SK-N-SH (cell line): ENCODE measurements at regions not wholly inside any gene's neighbourhood (a gene's known extent, or its start where the extent isn't known, plus 50 kb on each side); places are given as distances from the start of the nearest gene placed in this dataset.

Source experiments
- CTCF ChIA-PET: fragments of 300-600, 350-600 bp; formaldehyde crosslinking; extraction: SDS; loops from one replicate; lab custom pipeline; 2021; lab: Yijun Ruan, JAX
- POLR2A ChIA-PET: fragments of 350-600 bp; sonication (Branson Sonifier 250); formaldehyde crosslinking; extraction: SDS; loops from one replicate; lab custom pipeline; 2020; ENCODE audit warnings: antibody characterized with exemption, inconsistent platforms; lab: Yijun Ruan, JAX
- DNase-seq: peaks from one replicate; pipeline ENCODE4 v3.0.0; 2012
- H2AFZ ChIP-seq: fragments of 200-600 bp; sonication (generic); 2 replicates; pipeline ENCODE4 v1.8.1; 2016; ENCODE audit warnings: antibody characterized with exemption, mild to moderate bottlenecking, low read depth
- H3F3A ChIP-seq: fragments of 200-600 bp; sonication (generic); replicated peaks from 2 replicates; pipeline ENCODE3; 2016; ENCODE audit warnings: antibody characterized with exemption, mild to moderate bottlenecking; ENCODE audit not compliant: insufficient read depth
- H3K27ac ChIP-seq, 2 experiments: fragments of 200-500 bp in 1 of 2; fragments of 200-600 bp in 1 of 2; sonication (Bioruptor generic) in 1 of 2; sonication (generic), shearing (Covaris generic) in 1 of 2; 2 replicates each; pipeline versions ENCODE4 v1.5.1 to v1.6.1; 2014 to 2016; ENCODE audit warnings: low read depth in 2 of 2, inconsistent platforms in 1 of 2, low read length in 1 of 2, mild to moderate bottlenecking in 1 of 2, mixed read lengths in 1 of 2
- H3K27me3 ChIP-seq: fragments of 200-600 bp; sonication (generic), shearing (Covaris generic); 2 replicates; pipeline ENCODE4 v1.6.1; 2016; ENCODE audit warnings: mixed run types; ENCODE audit not compliant: insufficient read depth
- H3K36me3 ChIP-seq, 2 experiments: fragments of 200-500 bp in 1 of 2; fragments of 200-600 bp in 1 of 2; sonication (Bioruptor generic) in 1 of 2; sonication (generic) in 1 of 2; replicated peaks in 1 of 2; 2 replicates each; pipeline versions ENCODE3 to v1.5.1; 2014 to 2016; ENCODE audit warnings: low read length in 1 of 2, mild to moderate bottlenecking in 1 of 2; ENCODE audit not compliant: insufficient read depth in 2 of 2, control insufficient read depth in 1 of 2
- H3K4me1 ChIP-seq, 2 experiments: fragments of 200-500 bp in 1 of 2; fragments of 200-600 bp in 1 of 2; sonication (Bioruptor generic) in 1 of 2; sonication (generic), shearing (Covaris generic) in 1 of 2; 2 replicates each; pipeline versions ENCODE4 v1.5.1 to v1.6.1; 2014 to 2016; ENCODE audit warnings: low read depth in 1 of 2, low read length in 1 of 2, mixed run types in 1 of 2; ENCODE audit not compliant: insufficient read depth in 2 of 2, control insufficient read depth in 1 of 2
- H3K4me2 ChIP-seq: fragments of 200-600 bp; sonication (generic), shearing (Covaris generic); 2 replicates; pipeline ENCODE4 v1.6.1; 2017; ENCODE audit warnings: mixed run types
- H3K4me3 ChIP-seq, 2 experiments: fragments of 200-500 bp in 1 of 2; fragments of 200-600 bp in 1 of 2; sonication (Bioruptor generic) in 1 of 2; sonication (generic), shearing (Covaris generic) in 1 of 2; 2 replicates each; pipeline versions ENCODE4 v1.5.1 to v1.8.1; 2014 to 2016; ENCODE audit warnings: low read depth in 2 of 2, inconsistent platforms in 1 of 2, low read length in 1 of 2, mild to moderate bottlenecking in 1 of 2, mixed read lengths in 1 of 2, moderate library complexity in 1 of 2
- H3K79me2 ChIP-seq: fragments of 200-600 bp; sonication (generic); 2 replicates; pipeline ENCODE4 v1.8.1; 2017; ENCODE audit warnings: mild to moderate bottlenecking; ENCODE audit not compliant: insufficient read depth
- H3K9ac ChIP-seq: fragments of 200-600 bp; sonication (generic); 2 replicates; pipeline ENCODE4 v1.6.1; 2017; ENCODE audit warnings: mixed run types
- H3K9me2 ChIP-seq: fragments of 200-600 bp; sonication (generic); 2 replicates; pipeline ENCODE4 v1.6.1; 2017; ENCODE audit warnings: mixed run types
- H3K9me3 ChIP-seq: fragments of 200-600 bp; sonication (generic); 2 replicates; pipeline ENCODE4 v1.6.1; 2017; ENCODE audit warnings: mixed run types, mild to moderate bottlenecking, moderate library complexity
- H4K20me1 ChIP-seq: fragments of 200-600 bp; sonication (generic); 2 replicates; pipeline ENCODE4 v1.6.1; 2017; ENCODE audit warnings: mild to moderate bottlenecking, mixed run types; ENCODE audit not compliant: insufficient read depth
- CTCF ChIP-seq: fragments of 200-600 bp; sonication (generic); IDR thresholded peaks from 2 replicates; pipeline ENCODE4 v1.6.1; 2017; ENCODE audit warnings: antibody characterized with exemption, mild to moderate bottlenecking, moderate library complexity
- EP300 ChIP-seq, 2 experiments: IDR thresholded peaks; 2 replicates each; pipeline versions ENCODE4 v1.4.0 to v1.6.1; 2012; ENCODE audit warnings: borderline replicate concordance in 1 of 2, low read depth in 1 of 2, low read length in 1 of 2
- EZH2phosphoT487 ChIP-seq: fragments of 200-600 bp; sonication (generic); IDR thresholded peaks from 2 replicates; pipeline ENCODE4 v1.6.1; 2017; ENCODE audit warnings: low read depth, mixed run types, mild to moderate bottlenecking, antibody characterized with exemption, moderate library complexity, borderline replicate concordance
- FOXM1 ChIP-seq: IDR thresholded peaks from 2 replicates; pipeline ENCODE4 v1.4.0; 2012; ENCODE audit warnings: low read depth, mild to moderate bottlenecking
- GABPA ChIP-seq: IDR thresholded peaks from 2 replicates; pipeline ENCODE4 v1.4.0; 2012; ENCODE audit warnings: low read depth, mild to moderate bottlenecking
- GATA2 ChIP-seq: sonication (generic); formaldehyde crosslinking; IDR thresholded peaks from 2 replicates; pipeline ENCODE4 v1.5.0; 2020; ENCODE audit warnings: mild to moderate bottlenecking, missing genetic modification reagents
- NFIC ChIP-seq: IDR thresholded peaks from 2 replicates; pipeline ENCODE4 v1.4.0; 2012; ENCODE audit warnings: borderline replicate concordance
- NRF1 ChIP-seq: IDR thresholded peaks from 2 replicates; pipeline ENCODE4 v1.6.1; 2012; ENCODE audit warnings: low read depth, mild to moderate bottlenecking, low read length
- POLR2AphosphoS5 ChIP-seq: IDR thresholded peaks from 2 replicates; pipeline ENCODE4 v1.6.1; 2012; ENCODE audit warnings: low read depth, low read length
- RCOR1 ChIP-seq: fragments of 150-350 bp; IDR thresholded peaks from 2 replicates; pipeline ENCODE4 v1.6.1; 2017; ENCODE audit warnings: antibody characterized with exemption, low read length
- REST ChIP-seq: IDR thresholded peaks from 2 replicates; pipeline ENCODE4 v1.6.1; 2012; ENCODE audit warnings: mild to moderate bottlenecking, low read depth, low read length, moderate library complexity
- TAF1 ChIP-seq: IDR thresholded peaks from 2 replicates; pipeline ENCODE4 v1.6.1; 2012; ENCODE audit warnings: low read depth, mild to moderate bottlenecking, low read length, moderate library complexity, borderline replicate concordance
- TEAD4 ChIP-seq: IDR thresholded peaks from 2 replicates; pipeline ENCODE4 v1.4.0; 2012; ENCODE audit warnings: mild to moderate bottlenecking, borderline replicate concordance; ENCODE audit not compliant: insufficient read depth
- USF2 ChIP-seq: fragments of 150-350 bp; IDR thresholded peaks from 2 replicates; pipeline ENCODE4 v1.6.1; 2017; ENCODE audit warnings: antibody characterized with exemption, low read length, low read depth, borderline replicate concordance

DNA sequence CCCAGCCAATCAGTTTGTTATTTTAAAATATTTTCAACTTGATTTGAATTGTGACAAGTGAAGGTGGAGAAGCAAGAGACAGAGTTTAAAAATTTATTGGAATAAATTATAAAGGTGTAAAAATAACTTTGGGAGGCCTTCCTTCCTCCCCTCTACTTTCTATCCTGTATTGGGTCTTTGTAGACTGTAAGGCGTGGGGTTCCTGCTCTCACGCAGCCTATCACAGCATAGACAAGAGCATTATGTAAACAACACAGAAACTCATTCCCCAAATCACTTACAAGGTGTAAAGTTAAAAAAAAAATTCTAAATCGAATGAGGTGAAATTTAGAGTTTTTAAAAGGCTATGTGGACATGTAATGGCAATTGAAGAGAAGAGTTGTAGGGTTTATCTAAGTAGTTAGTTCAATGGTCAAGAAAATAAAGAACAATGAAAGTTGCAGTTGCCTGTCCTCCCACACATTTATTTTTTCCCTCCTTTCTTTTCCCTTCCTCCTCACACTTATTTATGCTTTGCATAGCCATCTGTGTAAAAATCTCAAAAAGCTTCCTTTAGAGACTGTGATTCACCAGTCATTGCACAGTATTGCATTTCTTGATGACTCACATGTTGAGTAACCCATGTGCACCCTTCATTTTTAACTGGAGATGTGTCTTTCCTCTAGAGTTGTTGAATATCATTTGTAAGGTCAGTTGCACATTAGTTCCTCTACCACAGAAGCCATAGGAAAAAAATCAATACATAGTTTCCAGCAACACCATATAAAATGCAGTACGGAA lies 242.2 kb downstream of the PTPRC start (continued):
- no peak for TF ChIP-seq REST
- no peak for TF ChIP-seq GABPA
- peak; percentile 27; the same call in 1 of the 2 replicates for TF ChIP-seq NFIC
- TF ChIP-seq EP300 (IDR thresholded peaks at IDR 0.05; ENCODE audit: borderline replicate concordance in 1 of 2, low read depth in 1 of 2, low read length in 1 of 2): peak in 1 of 2 experiments; percentile 67; a peak in 1 of 4 replicates
- no peak for TF ChIP-seq CTCF
- TF ChIP-seq TEAD4: peak; percentile 43; the same call in 1 of the 2 replicates
- TF ChIP-seq FOXM1: no peak
- TF ChIP-seq EZH2phosphoT487: no peak
- TF ChIP-seq NRF1: no peak

DNA sequence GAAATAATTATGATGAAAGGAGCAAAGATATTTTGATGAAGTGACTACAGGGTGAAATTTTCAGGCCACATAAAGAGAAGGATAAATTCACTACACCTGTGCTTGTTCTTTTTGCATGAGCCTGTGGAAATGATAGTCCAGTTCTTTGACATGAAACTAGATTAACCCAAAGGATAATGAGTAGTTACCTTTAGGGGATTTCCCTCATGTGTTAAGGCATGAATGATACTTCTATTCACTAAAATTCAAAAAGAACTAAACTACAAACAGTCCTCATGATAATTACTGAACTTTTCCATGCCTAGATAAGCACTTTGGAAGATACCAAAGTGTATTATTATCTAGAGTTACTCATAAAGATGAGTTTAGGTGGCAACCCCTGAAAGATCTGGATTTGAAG lies 244.3 kb downstream of the PTPRC start:
- H3K79me2 ChIP-seq: peaks cover 32% of the 10 kb centered on the region

More for the DNA sequence above, 244.3 kb downstream of the PTPRC start:
- H3K27ac ChIP-seq: no peak overlapping the region
- no peak for DNase-seq
- H3F3A ChIP-seq: peaks cover 14% of the 10 kb centered on the region
- H3K9ac ChIP-seq: no peak overlapping the region
- no peak overlapping the region for H3K4me2 ChIP-seq
- no peaks in the 10 kb centered on the region for H3K9me3 ChIP-seq
- CTCF ChIA-PET: interaction anchor here (0.8 kb wide), 1 partner anchor 18 kb away, joined by 3 read pairs; no protein-coding TSS in a partner anchor
- no peaks in the 10 kb centered on the region for H4K20me1 ChIP-seq
- H3K4me1 ChIP-seq: peaks cover 2 to 35% of the 10 kb centered on the region in 2 experiments; a peak in 2 of 4 replicates
- peaks cover 3 to 46% of the 10 kb centered on the region in 2 experiments for H3K36me3 ChIP-seq
- H2AFZ ChIP-seq: no peak overlapping the region
- TF ChIP-seq USF2 (no peak), POLR2AphosphoS5 (no peak), RCOR1 (no peak), TAF1 (no peak), GATA2 (no peak)
- no peaks in the 10 kb centered on the region for H3K9me2 ChIP-seq
- no peak overlapping the region for H3K4me3 ChIP-seq
- H3K27me3 ChIP-seq: no peaks in the 10 kb centered on the region
- POLR2A ChIA-PET: no interaction called here
